HCT116 (cell line): ENCODE measurements at regions not wholly inside any gene's neighbourhood (a gene's known extent, or its start where the extent isn't known, plus 50 kb on each side); places are given as distances from the start of the nearest gene placed in this dataset.

ENCODE experiments used
- ATAC-seq: fragments of 200-7000 bp; cut with Tn5 transposase; 2 replicates; pipeline ENCODE4 v1.9.1; 2020; ENCODE audit warnings: mild to moderate bottlenecking, moderate library complexity
- BruUV-seq: library from RNA; stranded (reverse); fragments of 400-500 nt; replicated peaks from 2 replicates; lab custom pipeline; 2021; lab: Mats Ljungman, UMichigan
- CTCF ChIA-PET: fragments of 300-600 bp; sonication (Branson Sonifier 250); formaldehyde crosslinking; loops from one replicate; lab custom pipeline; 2021; ENCODE audit warnings: antibody characterized with exemption; lab: Charles Lee
- POLR2A ChIA-PET: fragments of 300-600, 350-600 bp; sonication (Branson Sonifier 250); formaldehyde crosslinking; loops from one replicate; lab custom pipeline; 2021; ENCODE audit warnings: antibody characterized with exemption; lab: Charles Lee
- RAD21 ChIA-PET, 2 experiments: fragments of 300-600 bp; sonication (Branson Sonifier 250); formaldehyde crosslinking; loops; one replicate each; lab custom pipeline; 2023; ENCODE audit warnings: low total read pairs in 2 of 2; ENCODE audit not compliant: uncharacterized antibody in 2 of 2, unreplicated experiment in 2 of 2, low non-redundant PET in 1 of 2; lab: Charles Lee
- DNase-seq: peaks from one replicate; pipeline ENCODE4 v3.0.0-alpha.2; 2010; ENCODE audit warnings: low read depth, low spot score
- H2AFZ ChIP-seq: fragments of 200-600 bp; shearing (Covaris generic), sonication (generic); 2 replicates; pipeline ENCODE4 v1.6.1; 2017; ENCODE audit warnings: low read depth, mixed run types, mixed read lengths, antibody characterized with exemption, low read length; ENCODE audit not compliant: poor library complexity, severe bottlenecking
- H3K27ac ChIP-seq: 2 replicates; pipeline ENCODE4 v1.5.1; 2012; ENCODE audit warnings: low read depth, low read length
- H3K27me3 ChIP-seq: fragments of 200-600 bp; sonication (generic); 2 replicates; pipeline ENCODE4 v1.6.1; 2016; ENCODE audit warnings: mixed run types, low read length, mixed read lengths; ENCODE audit not compliant: insufficient read depth
- H3K36me3 ChIP-seq, 2 experiments: fragments of 200-500 bp in 1 of 2; fragments of 200-600 bp in 1 of 2; sonication (Bioruptor generic) in 1 of 2; sonication (generic) in 1 of 2; 2 replicates each; pipeline versions ENCODE4 v1.5.1 to v1.6.1; 2014 to 2016; ENCODE audit warnings: low read length in 2 of 2, inconsistent platforms in 1 of 2, mixed read lengths in 1 of 2, mixed run types in 1 of 2; ENCODE audit not compliant: insufficient read depth in 2 of 2, control insufficient read depth in 1 of 2
- H3K4me1 ChIP-seq, 2 experiments: fragments of 200-600 bp in 1 of 2; sonication (generic) in 1 of 2; 2 replicates each; pipeline versions ENCODE4 v1.5.1 to v1.6.1; 2012 to 2017; ENCODE audit warnings: low read length in 2 of 2, inconsistent platforms in 1 of 2, mild to moderate bottlenecking in 1 of 2, mixed read lengths in 1 of 2, mixed run types in 1 of 2, moderate library complexity in 1 of 2; ENCODE audit not compliant: insufficient read depth in 2 of 2, control insufficient read depth in 1 of 2
- H3K4me2 ChIP-seq: fragments of 200-600 bp; sonication (generic); 2 replicates; pipeline ENCODE4 v1.6.1; 2017; ENCODE audit warnings: mixed run types, low read length, mixed read lengths
- H3K4me3 ChIP-seq, 2 experiments: fragments of 200-600 bp in 1 of 2; sonication (generic) in 1 of 2; replicated peaks in 1 of 2; 2 replicates each; pipeline ENCODE4 v1.5.1; 2011 to 2016; ENCODE audit warnings: low read length in 2 of 2, control low read depth in 1 of 2, low read depth in 1 of 2, mild to moderate bottlenecking in 1 of 2, mixed read lengths in 1 of 2, mixed run types in 1 of 2
- H3K79me2 ChIP-seq: fragments of 200-600 bp; sonication (generic); 2 replicates; pipeline ENCODE4 v1.6.1; 2017; ENCODE audit warnings: mild to moderate bottlenecking, mixed run types, low read length, moderate library complexity, mixed read lengths; ENCODE audit not compliant: insufficient read depth
- H3K9ac ChIP-seq: fragments of 200-600 bp; sonication (generic); 2 replicates; pipeline ENCODE4 v1.6.1; 2016; ENCODE audit warnings: low read length, mixed read lengths
- H3K9me2 ChIP-seq: fragments of 200-600 bp; sonication (generic), shearing (Covaris generic); 2 replicates; pipeline ENCODE4 v1.6.1; 2017; ENCODE audit warnings: mixed run types, mild to moderate bottlenecking, moderate library complexity; ENCODE audit not compliant: insufficient read depth
- H3K9me3 ChIP-seq, 2 experiments: fragments of 200-500 bp in 1 of 2; fragments of 200-600 bp in 1 of 2; sonication (Bioruptor generic) in 1 of 2; sonication (generic) in 1 of 2; 2 replicates each; pipeline ENCODE4 v1.6.1; 2014 to 2017; ENCODE audit warnings: low read length in 2 of 2, mixed read lengths in 2 of 2, inconsistent platforms in 1 of 2, low read depth in 1 of 2, mild to moderate bottlenecking in 1 of 2, mixed run types in 1 of 2, moderate library complexity in 1 of 2; ENCODE audit not compliant: control insufficient read depth in 1 of 2, insufficient read depth in 1 of 2
- H4K20me1 ChIP-seq: fragments of 200-600 bp; sonication (generic), shearing (Covaris generic); 2 replicates; pipeline ENCODE4 v1.6.1; 2017; ENCODE audit warnings: mixed run types, mild to moderate bottlenecking, moderate library complexity; ENCODE audit not compliant: insufficient read depth
- CBX3 ChIP-seq: IDR thresholded peaks from 2 replicates; pipeline ENCODE4 v1.6.1; 2012; ENCODE audit warnings: low read depth
- CEBPB ChIP-seq: IDR thresholded peaks from 2 replicates; pipeline ENCODE4 v1.6.1; 2012; ENCODE audit warnings: low read depth
- EGR1 ChIP-seq: IDR thresholded peaks from 2 replicates; pipeline ENCODE4 v1.6.1; 2012; ENCODE audit warnings: low read depth
- ELF1 ChIP-seq: IDR thresholded peaks from 2 replicates; pipeline ENCODE4 v1.6.1; 2012; ENCODE audit warnings: low read depth, borderline replicate concordance
- FOSL1 ChIP-seq: IDR thresholded peaks from 2 replicates; pipeline ENCODE4 v1.6.1; 2012; ENCODE audit warnings: low read depth
- JUND ChIP-seq: IDR thresholded peaks from 2 replicates; pipeline ENCODE4 v1.6.1; 2012
- POLR2A ChIP-seq: IDR thresholded peaks from 2 replicates; pipeline ENCODE4 v1.7.0; 2011; ENCODE audit warnings: borderline replicate concordance; ENCODE audit not compliant: insufficient read depth, insufficient read length; ENCODE audit errors: extremely low read depth
- RAD21 ChIP-seq: IDR thresholded peaks from 2 replicates; pipeline ENCODE4 v1.6.1; 2012; ENCODE audit warnings: low read depth, mild to moderate bottlenecking
- SIN3A ChIP-seq: IDR thresholded peaks from 2 replicates; pipeline ENCODE4 v1.6.1; 2012; ENCODE audit warnings: low read depth
- SP1 ChIP-seq: IDR thresholded peaks from 2 replicates; pipeline ENCODE4 v1.6.1; 2012; ENCODE audit warnings: low read depth
- SRF ChIP-seq: IDR thresholded peaks from 2 replicates; pipeline ENCODE4 v1.6.1; 2012; ENCODE audit warnings: low read depth
- YY1 ChIP-seq: IDR thresholded peaks from 2 replicates; pipeline ENCODE4 v1.6.1; 2011; ENCODE audit warnings: low read length, low read depth, moderate library complexity, mild to moderate bottlenecking; ENCODE audit not compliant: insufficient replicate concordance; ENCODE audit errors: extremely low read depth
- ZFX ChIP-seq: fragments of 450-650 bp; IDR thresholded peaks from 2 replicates; pipeline ENCODE4 v1.6.1; 2017
- ZNF274 ChIP-seq: fragments of 200-500 bp; sonication (Bioruptor generic); IDR thresholded peaks from 2 replicates; pipeline ENCODE4 v1.6.1; 2014; ENCODE audit warnings: mild to moderate bottlenecking, low read depth, low read length, inconsistent platforms
- intact Hi-C: fragments of 100-400 bp; cut with micrococcal nuclease; formaldehyde crosslinking; loops from 2 replicates; pipeline ENCODE4 v1.10.0; 2022
- TF ChIP-seq, protein P1 (sequence below): IDR thresholded peaks from 2 replicates; pipeline ENCODE4 v1.6.1; 2011; ENCODE audit warnings: mild to moderate bottlenecking, low read length, moderate library complexity; ENCODE audit not compliant: insufficient replicate concordance; ENCODE audit errors: extremely low read depth
- TF ChIP-seq, protein P2 (sequence below): IDR thresholded peaks from 2 replicates; pipeline ENCODE4 v1.6.1; 2012; ENCODE audit warnings: low read depth
- TF ChIP-seq, protein P3 (sequence below): IDR thresholded peaks from 2 replicates; pipeline ENCODE4 v1.6.1; 2012

DNA sequence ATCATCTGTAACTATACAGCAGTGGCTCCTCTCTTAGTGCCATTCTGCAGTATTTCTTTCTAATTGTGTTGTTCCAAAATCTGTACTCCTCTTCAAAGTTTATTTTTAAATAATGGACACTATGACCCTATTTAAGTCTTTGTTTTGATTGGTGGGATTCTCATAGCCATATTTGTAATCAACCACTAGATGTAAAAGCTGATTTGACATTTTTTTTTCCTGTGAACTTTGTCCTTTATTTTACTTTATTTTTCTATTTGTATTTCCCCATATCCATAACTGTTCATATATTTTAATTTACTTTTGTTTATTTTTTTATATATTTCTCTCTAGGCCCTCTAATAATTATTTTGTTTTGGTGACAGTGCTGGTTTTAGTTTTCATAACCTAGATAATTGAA lies 544.4 kb downstream of the KCNJ2 start:
- CTCF ChIA-PET: no interaction called here
- H3K4me1 ChIP-seq: no peaks in the 10 kb centered on the region
- H4K20me1 ChIP-seq: no peaks in the 10 kb centered on the region
- no peaks in the 10 kb centered on the region for H3K9me2 ChIP-seq
- TF ChIP-seq JUND: no peak
- TF ChIP-seq ZNF274: no peak
- no peak for TF ChIP-seq EGR1
- no peak for TF ChIP-seq ELF1
- TF ChIP-seq, protein P1, sequence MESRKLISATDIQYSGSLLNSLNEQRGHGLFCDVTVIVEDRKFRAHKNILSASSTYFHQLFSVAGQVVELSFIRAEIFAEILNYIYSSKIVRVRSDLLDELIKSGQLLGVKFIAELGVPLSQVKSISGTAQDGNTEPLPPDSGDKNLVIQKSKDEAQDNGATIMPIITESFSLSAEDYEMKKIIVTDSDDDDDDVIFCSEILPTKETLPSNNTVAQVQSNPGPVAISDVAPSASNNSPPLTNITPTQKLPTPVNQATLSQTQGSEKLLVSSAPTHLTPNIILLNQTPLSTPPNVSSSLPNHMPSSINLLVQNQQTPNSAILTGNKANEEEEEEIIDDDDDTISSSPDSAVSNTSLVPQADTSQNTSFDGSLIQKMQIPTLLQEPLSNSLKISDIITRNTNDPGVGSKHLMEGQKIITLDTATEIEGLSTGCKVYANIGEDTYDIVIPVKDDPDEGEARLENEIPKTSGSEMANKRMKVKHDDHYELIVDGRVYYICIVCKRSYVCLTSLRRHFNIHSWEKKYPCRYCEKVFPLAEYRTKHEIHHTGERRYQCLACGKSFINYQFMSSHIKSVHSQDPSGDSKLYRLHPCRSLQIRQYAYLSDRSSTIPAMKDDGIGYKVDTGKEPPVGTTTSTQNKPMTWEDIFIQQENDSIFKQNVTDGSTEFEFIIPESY: no peak
- TF ChIP-seq CBX3: no peak
- no peak for TF ChIP-seq SP1
- no peak for TF ChIP-seq SIN3A
- no peak for TF ChIP-seq SRF
- no peak for TF ChIP-seq CEBPB
- no peak for TF ChIP-seq POLR2A
- no peak for TF ChIP-seq FOSL1
- no peak for TF ChIP-seq RAD21
- TF ChIP-seq, protein P2, sequence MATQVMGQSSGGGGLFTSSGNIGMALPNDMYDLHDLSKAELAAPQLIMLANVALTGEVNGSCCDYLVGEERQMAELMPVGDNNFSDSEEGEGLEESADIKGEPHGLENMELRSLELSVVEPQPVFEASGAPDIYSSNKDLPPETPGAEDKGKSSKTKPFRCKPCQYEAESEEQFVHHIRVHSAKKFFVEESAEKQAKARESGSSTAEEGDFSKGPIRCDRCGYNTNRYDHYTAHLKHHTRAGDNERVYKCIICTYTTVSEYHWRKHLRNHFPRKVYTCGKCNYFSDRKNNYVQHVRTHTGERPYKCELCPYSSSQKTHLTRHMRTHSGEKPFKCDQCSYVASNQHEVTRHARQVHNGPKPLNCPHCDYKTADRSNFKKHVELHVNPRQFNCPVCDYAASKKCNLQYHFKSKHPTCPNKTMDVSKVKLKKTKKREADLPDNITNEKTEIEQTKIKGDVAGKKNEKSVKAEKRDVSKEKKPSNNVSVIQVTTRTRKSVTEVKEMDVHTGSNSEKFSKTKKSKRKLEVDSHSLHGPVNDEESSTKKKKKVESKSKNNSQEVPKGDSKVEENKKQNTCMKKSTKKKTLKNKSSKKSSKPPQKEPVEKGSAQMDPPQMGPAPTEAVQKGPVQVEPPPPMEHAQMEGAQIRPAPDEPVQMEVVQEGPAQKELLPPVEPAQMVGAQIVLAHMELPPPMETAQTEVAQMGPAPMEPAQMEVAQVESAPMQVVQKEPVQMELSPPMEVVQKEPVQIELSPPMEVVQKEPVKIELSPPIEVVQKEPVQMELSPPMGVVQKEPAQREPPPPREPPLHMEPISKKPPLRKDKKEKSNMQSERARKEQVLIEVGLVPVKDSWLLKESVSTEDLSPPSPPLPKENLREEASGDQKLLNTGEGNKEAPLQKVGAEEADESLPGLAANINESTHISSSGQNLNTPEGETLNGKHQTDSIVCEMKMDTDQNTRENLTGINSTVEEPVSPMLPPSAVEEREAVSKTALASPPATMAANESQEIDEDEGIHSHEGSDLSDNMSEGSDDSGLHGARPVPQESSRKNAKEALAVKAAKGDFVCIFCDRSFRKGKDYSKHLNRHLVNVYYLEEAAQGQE: no peak
- TF ChIP-seq YY1: no peak
- TF ChIP-seq ZFX: no peak
- TF ChIP-seq, protein P3, sequence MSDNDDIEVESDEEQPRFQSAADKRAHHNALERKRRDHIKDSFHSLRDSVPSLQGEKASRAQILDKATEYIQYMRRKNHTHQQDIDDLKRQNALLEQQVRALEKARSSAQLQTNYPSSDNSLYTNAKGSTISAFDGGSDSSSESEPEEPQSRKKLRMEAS: no peak
- H3K27me3 ChIP-seq: no peaks in the 10 kb centered on the region
- no TSS peak for BruUV-seq
- no peak overlapping the region for H2AFZ ChIP-seq
- POLR2A ChIA-PET: no interaction called here
- ATAC-seq (no peak), DNase-seq (no peak)
- RAD21 ChIA-PET: no interaction called here
- no peaks in the 10 kb centered on the region for H3K9me3 ChIP-seq
- H3K4me2 ChIP-seq: no peak overlapping the region
- intact Hi-C loops: no loop called here
- no peaks in the 10 kb centered on the region for H3K36me3 ChIP-seq
- no peak overlapping the region for H3K27ac ChIP-seq
- H3K4me3 ChIP-seq: no peak overlapping the region
- no peaks in the 10 kb centered on the region for H3K79me2 ChIP-seq
- no peak overlapping the region for H3K9ac ChIP-seq
